GM12891 (cell line): ENCODE measurements at regions not wholly inside any gene's neighbourhood (a gene's known extent, or its start where the extent isn't known, plus 50 kb on each side); places are given as distances from the start of the nearest gene placed in this dataset.

Experiments used
- PAX5 ChIP-seq: IDR thresholded peaks from 2 replicates; pipeline ENCODE4 v1.6.1; 2011; ENCODE audit warnings: low read length, moderate library complexity, mild to moderate bottlenecking; ENCODE audit not compliant: insufficient read depth, severe bottlenecking
- POLR2A ChIP-seq: IDR thresholded peaks from 2 replicates; pipeline ENCODE4 v1.6.1; 2011; ENCODE audit warnings: low read depth, low read length, control low read depth
- POLR2AphosphoS5 ChIP-seq: IDR thresholded peaks from 2 replicates; pipeline ENCODE4 v1.6.1; 2011; ENCODE audit warnings: low read depth, low read length, control low read depth
- POU2F2 ChIP-seq: IDR thresholded peaks from 2 replicates; pipeline ENCODE4 v1.6.1; 2011; ENCODE audit warnings: low read depth, mild to moderate bottlenecking, control low read depth, low read length, moderate library complexity
- SPI1 ChIP-seq: IDR thresholded peaks from 2 replicates; pipeline ENCODE4 v1.6.1; 2011; ENCODE audit warnings: low read depth, low read length, control low read depth
- TAF1 ChIP-seq: IDR thresholded peaks from 2 replicates; pipeline ENCODE4 v1.6.1; 2011; ENCODE audit warnings: low read depth, low read length, control low read depth

GRCh38 chr4:179872755-179873154, 2370.4 kb upstream of the TENM3 start:
- TF ChIP-seq POLR2A (no peak), POLR2AphosphoS5 (no peak), SPI1 (no peak), PAX5 (no peak), TAF1 (no peak), POU2F2 (no peak)
